Neural crest cell (in vitro differentiated cells): ENCODE measurements at regions not wholly inside any gene's neighbourhood (a gene's known extent, or its start where the extent isn't known, plus 50 kb on each side); places are given as distances from the start of the nearest gene placed in this dataset.

Experiments used
- DNase-seq: peaks from one replicate; pipeline ENCODE4 v3.0.0; 2021; ENCODE audit warnings: low read depth, mixed read lengths, low spot score
- H3K27ac Mint-ChIP-seq: one replicate; pipeline ENCODE4 v1.8.0; 2021; ENCODE audit warnings: mild to moderate bottlenecking, mixed read lengths; ENCODE audit not compliant: unreplicated experiment
- H3K27me3 Mint-ChIP-seq: 2 replicates; pipeline ENCODE4 v1.8.0; 2021; ENCODE audit warnings: low read depth, mild to moderate bottlenecking, mixed read lengths
- H3K36me3 Mint-ChIP-seq: 2 replicates; pipeline ENCODE4 v1.8.0; 2021; ENCODE audit warnings: low read depth, mild to moderate bottlenecking, mixed read lengths
- H3K4me1 Mint-ChIP-seq: 2 replicates; pipeline ENCODE4 v1.8.0; 2021; ENCODE audit warnings: mixed read lengths
- H3K4me3 Mint-ChIP-seq: one replicate; pipeline ENCODE4 v1.8.0; 2021; ENCODE audit warnings: mild to moderate bottlenecking, mixed read lengths
- H3K9me3 Mint-ChIP-seq: 2 replicates; pipeline ENCODE4 v1.8.0; 2021; ENCODE audit warnings: mixed read lengths
- TF ChIP-seq, protein P1 (sequence below): fragments of 200-600 bp; sonication (generic); conservative IDR thresholded peaks from 2 replicates; pipeline ENCODE4 v1.5.0; 2021; ENCODE audit warnings: antibody characterized with exemption, mild to moderate bottlenecking

DNA sequence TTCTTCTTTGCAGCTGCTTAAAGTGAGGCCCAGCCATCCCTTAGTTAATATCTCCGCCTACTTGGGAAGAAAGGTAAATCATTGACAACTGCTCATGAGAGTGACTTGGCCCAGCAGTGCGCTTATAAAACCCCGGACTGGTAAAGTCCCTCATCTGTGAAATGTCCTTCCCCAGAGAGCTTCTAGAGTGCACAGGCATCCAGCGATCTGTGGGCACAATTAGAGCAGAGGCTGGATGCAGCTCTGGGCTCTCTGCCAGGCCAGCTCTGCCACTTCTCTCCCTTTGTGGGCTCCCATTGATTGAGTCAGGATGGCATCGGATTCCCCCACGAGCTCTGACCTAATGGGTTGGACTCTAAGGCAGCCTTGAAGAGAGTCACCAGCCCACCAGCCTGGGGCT is 219.0 kb upstream of the LINGO1 start:
- H3K27ac Mint-ChIP-seq = no peak overlapping the region
- TF ChIP-seq, protein P1, sequence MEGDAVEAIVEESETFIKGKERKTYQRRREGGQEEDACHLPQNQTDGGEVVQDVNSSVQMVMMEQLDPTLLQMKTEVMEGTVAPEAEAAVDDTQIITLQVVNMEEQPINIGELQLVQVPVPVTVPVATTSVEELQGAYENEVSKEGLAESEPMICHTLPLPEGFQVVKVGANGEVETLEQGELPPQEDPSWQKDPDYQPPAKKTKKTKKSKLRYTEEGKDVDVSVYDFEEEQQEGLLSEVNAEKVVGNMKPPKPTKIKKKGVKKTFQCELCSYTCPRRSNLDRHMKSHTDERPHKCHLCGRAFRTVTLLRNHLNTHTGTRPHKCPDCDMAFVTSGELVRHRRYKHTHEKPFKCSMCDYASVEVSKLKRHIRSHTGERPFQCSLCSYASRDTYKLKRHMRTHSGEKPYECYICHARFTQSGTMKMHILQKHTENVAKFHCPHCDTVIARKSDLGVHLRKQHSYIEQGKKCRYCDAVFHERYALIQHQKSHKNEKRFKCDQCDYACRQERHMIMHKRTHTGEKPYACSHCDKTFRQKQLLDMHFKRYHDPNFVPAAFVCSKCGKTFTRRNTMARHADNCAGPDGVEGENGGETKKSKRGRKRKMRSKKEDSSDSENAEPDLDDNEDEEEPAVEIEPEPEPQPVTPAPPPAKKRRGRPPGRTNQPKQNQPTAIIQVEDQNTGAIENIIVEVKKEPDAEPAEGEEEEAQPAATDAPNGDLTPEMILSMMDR = no peak
- peaks cover 6% of the 10 kb centered on the region for H3K9me3 Mint-ChIP-seq
- H3K4me3 Mint-ChIP-seq = no peak overlapping the region
- H3K36me3 Mint-ChIP-seq = peaks cover 2% of the 10 kb centered on the region
- peaks cover 5% of the 10 kb centered on the region for H3K27me3 Mint-ChIP-seq
- DNase-seq = no peak
- H3K4me1 Mint-ChIP-seq = peaks cover 11% of the 10 kb centered on the region

DNA sequence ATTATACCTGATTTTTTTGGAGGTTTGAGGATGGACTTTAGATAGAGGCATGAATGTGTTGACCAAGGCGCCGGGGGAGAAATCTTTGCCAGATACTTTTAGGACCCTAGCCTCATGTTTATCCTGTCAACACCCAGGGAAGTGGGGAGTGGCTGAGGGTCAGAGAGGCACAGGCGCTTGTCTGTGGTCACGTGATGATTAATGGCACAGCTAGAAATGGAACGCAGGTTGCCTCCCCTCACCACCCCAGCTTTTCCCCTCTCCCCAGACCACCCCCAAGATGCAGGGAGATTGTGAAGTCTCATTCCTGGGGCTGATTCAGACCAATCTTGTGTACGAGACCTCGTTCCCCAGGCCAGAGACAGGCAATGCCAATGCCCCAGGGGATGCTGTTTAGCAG is 218.4 kb upstream of the LINGO1 start:
- H3K27me3 Mint-ChIP-seq = peaks cover 5% of the 10 kb centered on the region
- peaks cover 6% of the 10 kb centered on the region for H3K9me3 Mint-ChIP-seq
- H3K27ac Mint-ChIP-seq = no peak overlapping the region
- no peak for DNase-seq
- peaks cover 2% of the 10 kb centered on the region for H3K36me3 Mint-ChIP-seq
- peaks cover 11% of the 10 kb centered on the region for H3K4me1 Mint-ChIP-seq
- H3K4me3 Mint-ChIP-seq = no peak overlapping the region
- TF ChIP-seq, protein P1 = no peak

DNA sequence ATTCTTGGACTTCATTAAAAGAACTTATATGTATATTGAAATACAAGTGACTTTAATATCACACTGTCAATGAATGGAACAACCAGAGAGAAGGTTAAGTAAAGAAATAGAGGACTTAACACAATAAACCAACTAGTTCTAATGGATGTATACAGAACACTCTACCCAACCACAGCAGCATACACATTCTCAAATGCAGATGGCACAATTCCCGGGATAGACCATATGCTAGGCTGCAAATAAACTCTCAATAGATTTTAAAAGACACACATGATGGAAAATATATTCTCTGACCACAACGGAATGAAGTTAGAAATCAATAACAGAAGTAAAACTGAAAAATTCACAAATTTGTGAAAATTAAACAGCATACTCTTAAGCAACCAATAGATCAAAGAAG is 214.3 kb upstream of the LINGO1 start:
- no peak overlapping the region for H3K27ac Mint-ChIP-seq
- no peak for DNase-seq
- TF ChIP-seq, protein P1 = no peak
- peaks cover 6% of the 10 kb centered on the region for H3K9me3 Mint-ChIP-seq
- H3K4me3 Mint-ChIP-seq = no peak overlapping the region
- H3K36me3 Mint-ChIP-seq = peaks cover 2% of the 10 kb centered on the region
- H3K4me1 Mint-ChIP-seq = no peaks in the 10 kb centered on the region
- peaks cover 5% of the 10 kb centered on the region for H3K27me3 Mint-ChIP-seq

DNA sequence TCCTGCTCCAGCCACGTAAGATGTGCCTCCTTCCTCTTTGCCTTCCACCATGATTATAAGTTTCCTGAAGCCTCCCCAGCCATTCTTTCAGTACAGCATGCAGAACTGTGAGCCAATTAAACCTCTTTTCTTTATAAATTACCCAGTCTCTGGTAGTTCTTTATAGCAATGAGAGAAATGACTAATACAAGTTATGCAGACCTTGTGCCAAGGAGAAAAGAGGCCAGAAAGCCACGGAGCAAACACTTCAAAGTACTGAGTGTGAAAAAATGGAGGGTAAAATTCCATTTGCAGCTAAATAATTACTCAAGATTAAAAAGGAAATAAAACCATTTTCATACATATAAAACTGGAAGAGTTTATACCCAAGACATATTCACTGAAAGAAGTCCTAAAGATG is 213.6 kb upstream of the LINGO1 start:
- no peak overlapping the region for H3K4me3 Mint-ChIP-seq
- H3K4me1 Mint-ChIP-seq = no peaks in the 10 kb centered on the region
- DNase-seq = no peak
- TF ChIP-seq, protein P1 = no peak
- H3K27me3 Mint-ChIP-seq = peaks cover 5% of the 10 kb centered on the region
- no peak overlapping the region for H3K27ac Mint-ChIP-seq
- H3K36me3 Mint-ChIP-seq = peaks cover 2% of the 10 kb centered on the region
- peaks cover 6% of the 10 kb centered on the region for H3K9me3 Mint-ChIP-seq

DNA sequence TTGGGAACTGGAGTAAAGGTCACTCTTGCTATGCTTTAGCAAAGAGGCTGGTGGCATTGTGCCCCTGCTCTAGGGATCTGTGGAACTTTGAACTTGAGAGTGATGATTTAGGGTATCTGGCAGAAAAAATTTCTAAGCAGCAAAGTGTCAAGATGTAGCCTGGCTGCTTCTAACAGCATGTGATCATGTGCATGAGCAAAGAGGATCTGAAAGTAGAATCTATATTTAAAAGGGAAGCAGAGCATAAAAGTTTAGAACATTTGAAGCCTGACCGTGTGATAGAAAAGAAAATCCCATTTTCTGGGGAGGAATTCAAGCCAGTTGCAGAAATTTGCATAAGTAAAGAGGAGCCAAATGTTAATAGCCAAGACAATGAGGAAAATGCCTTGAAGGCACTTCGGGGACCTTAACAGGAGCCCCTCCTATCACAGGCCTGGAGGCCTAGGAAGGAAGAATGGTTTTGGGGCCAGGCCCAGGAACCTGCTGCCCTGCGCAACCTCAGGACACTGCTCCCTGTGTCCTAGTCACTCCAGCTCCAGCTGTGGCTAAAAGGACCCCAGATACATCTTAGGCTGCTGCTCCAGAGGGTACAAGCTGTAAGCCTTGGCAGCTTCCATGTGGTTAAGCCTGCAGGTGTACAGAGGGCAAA is 212.2 kb upstream of the LINGO1 start:
- TF ChIP-seq, protein P1 = no peak
- peaks cover 5% of the 10 kb centered on the region for H3K27me3 Mint-ChIP-seq
- no peak for DNase-seq
- no peaks in the 10 kb centered on the region for H3K4me1 Mint-ChIP-seq
- H3K36me3 Mint-ChIP-seq = peaks cover under 1% of the 10 kb centered on the region
- H3K9me3 Mint-ChIP-seq = peaks cover under 1% of the 10 kb centered on the region
- no peak overlapping the region for H3K27ac Mint-ChIP-seq
- H3K4me3 Mint-ChIP-seq = no peak overlapping the region
